H1 (cell line): ENCODE measurements at regions not wholly inside any gene's neighbourhood (a gene's known extent, or its start where the extent isn't known, plus 50 kb on each side); places are given as distances from the start of the nearest gene placed in this dataset.

Experiments used
- CTCF ChIA-PET: fragments of 300-600 bp; sonication (Branson Sonifier 250); formaldehyde crosslinking; loops from one replicate; lab custom pipeline; 2021; ENCODE audit not compliant: partially characterized antibody; lab: Charles Lee
- POLR2A ChIA-PET: fragments of 300-600 bp; sonication (Branson Sonifier 250); formaldehyde crosslinking; loops from one replicate; lab custom pipeline; 2021; ENCODE audit warnings: inconsistent platforms; ENCODE audit not compliant: partially characterized antibody; lab: Charles Lee
- DNase-seq, 2 experiments: peaks; one replicate each; pipeline versions ENCODE4 v3.0.0 to v3.0.0-alpha.2; 2010 to 2022; ENCODE audit warnings: low spot score in 2 of 2, low read depth in 1 of 2, mixed read lengths in 1 of 2
- FAIRE-seq: peaks from 2 replicates; lab custom pipeline; 2011; peaks lifted over from hg19 to GRCh38; lab: Jason Lieb, UNC
- H2AFZ ChIP-seq: 2 replicates; pipeline ENCODE4 v1.8.1; 2012; ENCODE audit warnings: low read length, inconsistent platforms
- H2AK5ac ChIP-seq: 2 replicates; pipeline ENCODE4 v1.6.1; 2013; ENCODE audit warnings: low read depth, low read length
- H2BK120ac ChIP-seq: replicated peaks from 2 replicates; pipeline ENCODE3; 2013; ENCODE audit warnings: low read depth, low read length, inconsistent platforms
- H2BK12ac ChIP-seq: 2 replicates; pipeline ENCODE4 v1.6.1; 2013; ENCODE audit warnings: low read depth, low read length
- H2BK15ac ChIP-seq: 2 replicates; pipeline ENCODE4 v1.6.1; 2013; ENCODE audit warnings: low read length
- H2BK20ac ChIP-seq: 2 replicates; pipeline ENCODE4 v1.6.1; 2013; ENCODE audit warnings: low read length
- H2BK5ac ChIP-seq: 2 replicates; pipeline ENCODE4 v1.6.1; 2013; ENCODE audit warnings: low read depth, low read length
- H3K14ac ChIP-seq: 2 replicates; pipeline ENCODE4 v1.6.1; 2013; ENCODE audit warnings: inconsistent platforms; ENCODE audit not compliant: insufficient read length
- H3K18ac ChIP-seq: 2 replicates; pipeline ENCODE4 v1.6.1; 2013; ENCODE audit warnings: low read length; ENCODE audit errors: extremely low read depth
- H3K23ac ChIP-seq: 2 replicates; pipeline ENCODE4 v1.6.1; 2013; ENCODE audit warnings: inconsistent platforms; ENCODE audit not compliant: insufficient read length
- H3K23me2 ChIP-seq: 2 replicates; pipeline ENCODE4 v1.6.1; 2013; ENCODE audit warnings: low read depth, low read length
- H3K27ac ChIP-seq: 2 replicates; pipeline ENCODE4 v1.6.1; 2011; ENCODE audit warnings: low read depth, low read length, inconsistent platforms
- H3K27me3 ChIP-seq, 4 experiments: replicated peaks in 1 of 4; 1 replicate in 1 of 4; 2 replicates in 3 of 4; pipeline versions ENCODE4 v1.6.1 to v1.8.1; 2011 to 2013; ENCODE audit warnings: low read length in 3 of 4, mild to moderate bottlenecking in 3 of 4, inconsistent platforms in 2 of 4, mixed read lengths in 2 of 4, moderate library complexity in 1 of 4; ENCODE audit not compliant: control insufficient read depth in 3 of 4, insufficient read depth in 3 of 4; ENCODE audit errors: extremely low read depth in 1 of 4
- H3K36me3 ChIP-seq, 4 experiments: 2 replicates each; pipeline versions ENCODE4 v1.6.1 to v1.8.1; 2011 to 2013; ENCODE audit warnings: mild to moderate bottlenecking in 4 of 4, low read length in 3 of 4, moderate library complexity in 2 of 4, control low read depth in 1 of 4, inconsistent platforms in 1 of 4; ENCODE audit not compliant: insufficient read depth in 4 of 4, control insufficient read depth in 2 of 4
- H3K4ac ChIP-seq: replicated peaks from 2 replicates; pipeline ENCODE3; 2013; ENCODE audit warnings: low read length, low read depth, mixed read lengths, inconsistent platforms; ENCODE audit not compliant: insufficient read length
- H3K4me1 ChIP-seq, 4 experiments: replicated peaks in 1 of 4; 1 replicate in 1 of 4; 2 replicates in 3 of 4; pipeline versions ENCODE4 v1.6.1 to v1.8.1; 2011 to 2013; ENCODE audit warnings: low read length in 3 of 4, inconsistent platforms in 2 of 4, mixed read lengths in 1 of 4; ENCODE audit not compliant: insufficient read depth in 4 of 4, control insufficient read depth in 3 of 4
- H3K4me2 ChIP-seq, 2 experiments: 2 replicates each; pipeline versions ENCODE4 v1.6.1 to v1.8.1; 2011 to 2013; ENCODE audit warnings: low read depth in 2 of 2, low read length in 2 of 2, control low read depth in 1 of 2, inconsistent platforms in 1 of 2, mild to moderate bottlenecking in 1 of 2; ENCODE audit not compliant: insufficient read depth in 1 of 2
- H3K4me3 ChIP-seq, 4 experiments: fragments of 200-600, 300-600 bp in 1 of 4; sonication (generic), shearing (Covaris generic), sonication (Bioruptor Twin) in 1 of 4; 2 replicates each; pipeline versions ENCODE4 v1.5.1 to v1.8.1; 2011 to 2016; ENCODE audit warnings: low read length in 4 of 4, low read depth in 3 of 4, control low read depth in 2 of 4, inconsistent platforms in 2 of 4, mild to moderate bottlenecking in 2 of 4, mixed read lengths in 1 of 4, moderate library complexity in 1 of 4; ENCODE audit not compliant: insufficient read depth in 2 of 4; ENCODE audit errors: extremely low read depth in 1 of 4
- H3K56ac ChIP-seq: replicated peaks from 2 replicates; pipeline ENCODE3; 2013; ENCODE audit warnings: low read depth, mild to moderate bottlenecking, mixed read lengths, low read length, inconsistent platforms; ENCODE audit not compliant: insufficient read length
- H3K79me1 ChIP-seq: 2 replicates; pipeline ENCODE4 v1.6.1; 2013; ENCODE audit warnings: low read depth, low read length, control low read depth
- H3K79me2 ChIP-seq, 2 experiments: 2 replicates each; pipeline versions ENCODE4 v1.6.1 to v1.8.1; 2012 to 2013; ENCODE audit warnings: low read length in 2 of 2, mild to moderate bottlenecking in 2 of 2, inconsistent platforms in 1 of 2; ENCODE audit not compliant: insufficient read depth in 2 of 2, control insufficient read depth in 1 of 2
- H3K9ac ChIP-seq, 4 experiments: replicated peaks in 1 of 4; 1 replicate in 1 of 4; 2 replicates in 3 of 4; pipeline versions ENCODE4 v1.6.1 to v1.8.1; 2011 to 2013; ENCODE audit warnings: low read depth in 3 of 4, low read length in 3 of 4, control low read depth in 2 of 4, mild to moderate bottlenecking in 2 of 4, moderate library complexity in 2 of 4, inconsistent platforms in 1 of 4; ENCODE audit errors: extremely low read depth in 1 of 4
- H3K9me3 ChIP-seq, 2 experiments: 2 replicates each; pipeline versions ENCODE4 v1.6.1 to v1.8.1; 2012 to 2013; ENCODE audit warnings: mild to moderate bottlenecking in 2 of 2, moderate library complexity in 2 of 2, control low read depth in 1 of 2, inconsistent platforms in 1 of 2, low read depth in 1 of 2, low read length in 1 of 2, mixed read lengths in 1 of 2; ENCODE audit not compliant: insufficient read depth in 2 of 2
- H4K20me1 ChIP-seq, 2 experiments: replicated peaks in 1 of 2; 2 replicates each; pipeline versions ENCODE3 to v1.8.1; 2011 to 2013; ENCODE audit warnings: inconsistent platforms in 2 of 2, low read length in 2 of 2, mild to moderate bottlenecking in 1 of 2; ENCODE audit not compliant: insufficient read depth in 2 of 2, control insufficient read depth in 1 of 2
- H4K5ac ChIP-seq: 2 replicates; pipeline ENCODE4 v1.6.1; 2013; ENCODE audit warnings: low read length, low read depth, mixed read lengths, inconsistent platforms; ENCODE audit not compliant: insufficient read length
- H4K8ac ChIP-seq: 2 replicates; pipeline ENCODE4 v1.8.0; 2013; ENCODE audit warnings: mild to moderate bottlenecking, moderate library complexity, low read length, inconsistent platforms; ENCODE audit not compliant: insufficient read depth; ENCODE audit errors: extremely low read depth
- H4K91ac ChIP-seq: replicated peaks from 2 replicates; pipeline ENCODE3; 2013; ENCODE audit warnings: low read length, mixed read lengths, inconsistent platforms; ENCODE audit not compliant: insufficient read length
- CBX5 ChIP-seq: fragments of 300-800, 300-1000 bp; sonication (generic); IDR thresholded peaks from 2 replicates; pipeline ENCODE4 v1.7.1; 2016; ENCODE audit warnings: antibody characterized with exemption, low read length, low read depth
- GABPA ChIP-seq: IDR thresholded peaks from 2 replicates; pipeline ENCODE4 v1.6.1; 2011; ENCODE audit warnings: mild to moderate bottlenecking, low read length, moderate library complexity, borderline replicate concordance; ENCODE audit not compliant: insufficient read depth
- HDAC6 ChIP-seq: IDR thresholded peaks from one replicate; pipeline ENCODE4 v1.7.1; 2012; ENCODE audit warnings: low read depth, mild to moderate bottlenecking, inconsistent platforms, low read length, moderate library complexity
- KDM5A ChIP-seq: fragments of 200-600 bp; IDR thresholded peaks from 2 replicates; pipeline ENCODE4 v1.7.1; 2012; ENCODE audit warnings: mild to moderate bottlenecking, low read length, inconsistent platforms, mixed read lengths
- POLR2A ChIP-seq, 2 experiments: IDR thresholded peaks; 1 replicate in 1 of 2; 2 replicates in 1 of 2; pipeline ENCODE4 v1.6.1; 2011; ENCODE audit warnings: low read depth in 2 of 2, low read length in 2 of 2, mild to moderate bottlenecking in 2 of 2; ENCODE audit errors: control extremely low read depth in 1 of 2
- POLR2AphosphoS5 ChIP-seq: IDR thresholded peaks from 2 replicates; pipeline ENCODE4 v1.6.1; 2011; ENCODE audit warnings: low read depth, low read length
- SP2 ChIP-seq: IDR thresholded peaks from 2 replicates; pipeline ENCODE4 v1.6.1; 2012; ENCODE audit warnings: mild to moderate bottlenecking, low read length, inconsistent platforms
- TCF12 ChIP-seq: IDR thresholded peaks from 2 replicates; pipeline ENCODE4 v1.6.1; 2011; ENCODE audit warnings: low read depth, mild to moderate bottlenecking, low read length
- TEAD4 ChIP-seq: IDR thresholded peaks from 2 replicates; pipeline ENCODE4 v1.6.1; 2012; ENCODE audit warnings: low read depth, low read length, inconsistent platforms, mixed read lengths
- WGBS, 2 experiments: shearing (Covaris generic) in 1 of 2; methylation state at CpG; one replicate each; pipeline versions ENCODE4 v1.1.6 to v1.1.7; 2013 to 2015; ENCODE audit warnings: low lambda C conversion rate in 2 of 2, mixed read lengths in 2 of 2, inconsistent platforms in 1 of 2, low coverage in 1 of 2, missing lambda C conversion rate in 1 of 2; ENCODE audit not compliant: insufficient replicate concordance in 2 of 2, insufficient coverage in 1 of 2, insufficient read length in 1 of 2; ENCODE audit errors: extremely low coverage in 1 of 2, missing lambda C conversion rate in 1 of 2; 5-methylcytosine and 5-hydroxymethylcytosine counted together

DNA sequence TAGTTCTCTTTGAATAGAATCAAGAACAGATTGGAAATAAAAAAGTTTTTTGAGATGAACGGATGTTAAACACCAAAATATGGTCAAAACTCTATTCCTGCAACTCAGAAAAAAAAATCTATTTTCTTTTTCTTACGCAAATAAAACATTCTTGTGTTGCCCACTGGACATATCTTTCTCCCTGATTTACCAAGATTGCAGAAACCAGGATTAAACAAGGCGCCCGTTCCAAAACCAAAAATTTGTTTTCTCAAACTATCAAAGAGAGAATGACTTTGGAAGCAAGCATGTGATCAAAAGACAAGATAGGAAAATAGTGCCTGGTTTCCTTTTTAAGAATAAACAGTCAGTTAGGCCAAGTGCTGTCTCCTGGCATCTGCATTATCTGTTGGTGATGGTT is 273.1 kb downstream of the CLIC5 start:
- Histone ChIP-seq H3K9ac (no peak overlapping the region), H3K23ac (no peak overlapping the region), H2BK120ac (no peak overlapping the region), H3K27me3 (no peaks in the 10 kb centered on the region), H3K4ac (no peak overlapping the region), H3K27ac (no peak overlapping the region), H2BK5ac (no peak overlapping the region), H3K56ac (no peak overlapping the region), H3K23me2 (no peaks in the 10 kb centered on the region), H2BK20ac (no peak overlapping the region), H3K36me3 (no peaks in the 10 kb centered on the region), H4K5ac (no peak overlapping the region), H2AK5ac (no peak overlapping the region), H4K20me1 (no peaks in the 10 kb centered on the region), H3K14ac (no peak overlapping the region), H3K4me3 (no peak overlapping the region), H3K4me2 (no peak overlapping the region), H4K8ac (no peak overlapping the region), H3K4me1 (no peaks in the 10 kb centered on the region), H2BK12ac (no peak overlapping the region), H2AFZ (no peak overlapping the region), H3K79me1 (no peaks in the 10 kb centered on the region), H3K9me3 (peaks cover 0 to under 1% of the 10 kb centered on the region in 2 experiments; a peak in 1 of 4 replicates), H3K79me2 (no peaks in the 10 kb centered on the region), H3K18ac (no peak overlapping the region), H2BK15ac (no peak overlapping the region), H4K91ac (no peak overlapping the region)
- WGBS, 2 experiments = 81% methylated on average over 4 of the region's 4 CpGs; no CpG with 5 or more reads in 1 of the 2 experiments
- ChIA-PET POLR2A (no interaction called here), CTCF (interaction anchor here (1.1 kb wide), 1 partner anchor 129 kb away, joined by 3 read pairs; no protein-coding TSS in a partner anchor)
- TF ChIP-seq TCF12 (no peak), HDAC6 (no peak), POLR2AphosphoS5 (no peak), CBX5 (no peak), TEAD4 (no peak), POLR2A (IDR thresholded peaks at IDR 0.05; ENCODE audit: control extremely low read depth in 1 of 2, low read depth in 2 of 2, low read length in 2 of 2) (no peak), KDM5A (no peak), GABPA (no peak), SP2 (no peak)
- no peak for DNase-seq
- no peak for FAIRE-seq
